ENCODE measurements at regions not wholly inside any gene's neighbourhood (a gene's known extent, or its start where the extent isn't known, plus 50 kb on each side); places are given as distances from the start of the nearest gene placed in this dataset.

GRCh38 chr2:12828980-12829379 is 112.2 kb downstream of the TRIB2 start:
- no peak for DNase-seq

DNA sequence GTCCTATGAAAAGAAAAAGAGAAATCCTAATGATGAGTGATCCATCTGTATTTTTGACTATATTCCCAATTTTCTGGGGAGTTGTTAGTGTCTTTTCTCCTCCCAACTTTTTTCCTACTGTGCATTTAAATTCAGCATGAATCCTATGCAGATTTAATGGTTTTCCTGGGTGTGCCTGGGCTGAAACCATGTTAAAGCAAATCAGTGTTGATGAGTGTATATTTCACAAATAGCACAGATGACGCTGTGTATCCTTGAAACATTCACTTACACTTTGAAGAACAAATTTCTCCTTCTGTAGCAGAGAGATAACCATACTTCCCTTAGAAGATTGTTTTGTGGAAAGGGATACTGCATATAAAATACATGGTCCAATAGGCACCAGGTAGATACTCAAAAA is 114.3 kb downstream of the TRIB2 start:
- DNase-seq = no peak

- DNase-seq = no peak
Observed at GRCh38 chr2:12834239-12834638, 117.5 kb downstream of the TRIB2 start.

DNA sequence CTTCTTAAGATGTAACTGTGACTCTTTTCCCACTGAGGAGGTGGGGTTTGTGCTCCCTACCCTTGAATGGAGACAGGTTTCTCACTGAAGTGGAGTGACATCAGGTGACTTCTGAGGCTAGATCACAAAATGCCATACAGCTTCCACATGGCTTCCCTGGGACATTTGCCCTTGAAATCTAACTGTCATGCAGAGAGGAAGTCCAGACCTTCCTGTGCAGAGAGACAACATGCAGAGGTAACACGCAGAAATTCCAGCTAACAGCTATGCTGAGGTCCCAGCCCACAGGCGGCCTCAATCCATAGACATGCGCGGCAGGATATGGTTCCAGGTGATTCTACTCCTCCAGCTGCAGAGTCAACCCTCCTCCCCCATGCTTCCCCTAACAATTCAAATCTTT is 119.0 kb downstream of the TRIB2 start:
- DNase-seq = no peak

DNA sequence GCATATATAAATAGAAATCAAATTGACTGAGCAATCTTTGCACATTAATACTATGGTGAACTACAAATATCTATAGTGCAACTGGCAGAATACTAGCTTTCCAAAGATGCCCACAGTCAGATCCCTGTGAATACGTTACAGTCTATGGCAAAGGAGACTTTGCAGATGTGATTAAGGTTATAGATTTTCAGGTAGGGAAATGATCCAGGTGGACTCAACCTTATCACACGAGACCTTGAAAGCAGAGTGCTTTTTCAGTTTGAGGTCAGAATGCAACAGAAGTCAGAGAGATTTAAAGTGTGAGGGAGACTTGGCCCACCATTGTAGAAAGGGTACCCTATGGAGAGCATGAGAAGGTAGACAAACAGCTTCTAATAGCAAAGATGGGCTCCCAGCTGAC is 122.6 kb downstream of the TRIB2 start:
- DNase-seq = no peak

DNA sequence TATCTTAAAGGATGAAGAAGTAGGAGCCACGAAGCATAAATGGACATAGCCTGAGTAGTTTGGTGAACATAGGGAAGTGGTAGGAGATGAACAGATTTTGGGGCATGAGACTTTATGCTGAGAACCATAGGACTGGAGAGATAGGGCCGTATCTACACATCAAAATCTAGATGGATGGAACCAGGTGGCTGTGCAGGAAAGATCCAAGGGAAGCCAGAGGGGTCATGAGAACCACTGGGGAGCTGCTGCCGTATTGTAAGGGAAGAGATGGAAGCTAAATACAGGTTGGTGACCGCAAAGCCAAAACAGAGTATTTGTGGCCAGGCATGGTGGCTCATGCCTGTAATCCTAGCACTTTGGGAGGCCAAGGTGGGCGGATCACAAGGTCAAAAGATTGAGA is 124.3 kb downstream of the TRIB2 start:
- DNase-seq = no peak

- no peak for DNase-seq
Observed at GRCh38 chr2:12842917-12843316, 126.2 kb downstream of the TRIB2 start.

GRCh38 chr2:12844511-12844910 is 127.8 kb downstream of the TRIB2 start:
- no peak for DNase-seq

GRCh38 chr2:12847694-12848575 is 131.2 kb downstream of the TRIB2 start:
- DNase-seq = no peak

DNA sequence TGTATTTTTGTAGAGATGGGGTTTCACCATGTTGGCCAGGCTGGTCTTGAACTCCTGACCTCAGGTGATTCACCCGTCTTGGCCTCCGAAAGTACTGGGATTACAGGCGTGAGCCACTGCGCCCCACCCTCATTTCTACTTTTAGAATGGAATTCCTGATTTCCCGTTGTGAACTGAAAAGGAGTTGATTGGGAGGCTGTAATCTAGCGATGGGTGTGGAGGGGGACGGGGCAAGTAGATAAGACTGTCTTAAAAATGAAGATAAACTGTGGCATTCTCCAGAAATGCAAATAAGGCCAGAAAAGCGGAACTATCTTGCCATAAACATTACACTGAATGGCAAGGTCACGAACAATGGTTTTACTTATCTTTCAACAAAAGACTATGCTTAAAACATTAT is 135.4 kb downstream of the TRIB2 start:
- DNase-seq = no peak

DNA sequence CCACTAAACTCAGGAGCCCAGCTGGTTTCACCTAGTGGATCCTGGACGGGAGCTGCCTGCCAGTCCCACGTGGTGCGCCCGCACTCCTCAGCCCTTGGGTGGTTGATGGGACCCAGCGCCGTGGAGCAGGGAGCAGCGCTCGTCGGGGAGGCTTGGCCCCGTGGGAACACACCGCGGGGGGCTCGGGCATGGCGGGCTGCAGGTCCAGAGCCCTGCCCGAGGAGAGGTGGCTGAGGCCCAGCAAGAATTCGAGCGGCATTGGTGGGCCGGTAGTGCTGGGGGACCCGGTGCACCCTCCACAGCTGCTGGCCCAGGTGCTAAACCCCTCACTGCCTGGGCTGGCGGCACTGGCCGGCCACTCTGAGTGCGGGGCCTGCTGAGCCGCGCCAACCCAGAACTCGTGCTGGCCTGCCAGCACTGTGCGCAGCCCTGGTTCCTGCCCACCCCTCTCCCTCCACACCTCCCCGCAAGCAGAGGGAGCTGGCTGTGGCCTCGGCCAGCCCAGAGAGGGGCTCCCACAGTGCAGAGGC is 137.3 kb downstream of the TRIB2 start:
- no peak for DNase-seq

- no peak for DNase-seq
Observed at GRCh38 chr2:12855508-12855907, 138.8 kb downstream of the TRIB2 start.

DNA sequence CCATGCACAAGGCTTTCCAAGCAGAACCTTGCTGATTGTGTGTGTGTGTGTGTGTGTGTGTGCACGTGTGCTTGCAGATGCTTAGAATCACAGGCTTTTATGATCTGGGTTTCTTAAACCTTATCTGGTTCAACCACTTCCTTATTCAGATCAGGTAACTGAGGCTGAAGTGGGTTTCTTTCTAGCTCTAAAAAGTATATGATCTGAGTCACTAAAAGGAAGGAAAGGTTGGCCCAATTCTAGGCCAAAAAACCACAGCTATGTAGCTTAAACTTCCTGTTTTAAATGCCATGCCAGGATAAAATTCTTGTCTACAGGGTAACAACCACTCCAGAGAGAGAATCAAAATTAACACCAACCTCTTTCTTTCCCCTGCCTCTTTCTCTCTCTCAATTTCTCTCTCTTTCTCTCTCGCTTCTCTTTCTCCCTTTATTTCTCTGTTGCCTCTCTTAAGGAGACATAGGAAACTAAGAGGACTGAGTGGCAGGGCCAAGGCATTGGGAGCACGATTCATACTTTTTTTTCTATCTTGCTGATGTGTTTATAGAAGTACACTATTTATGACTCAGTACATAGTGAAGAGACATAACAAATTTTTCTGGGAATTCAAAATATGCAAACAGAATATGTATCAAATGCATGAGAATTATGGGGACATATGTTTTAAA is 140.3 kb downstream of the TRIB2 start:
- DNase-seq = no peak

DNA sequence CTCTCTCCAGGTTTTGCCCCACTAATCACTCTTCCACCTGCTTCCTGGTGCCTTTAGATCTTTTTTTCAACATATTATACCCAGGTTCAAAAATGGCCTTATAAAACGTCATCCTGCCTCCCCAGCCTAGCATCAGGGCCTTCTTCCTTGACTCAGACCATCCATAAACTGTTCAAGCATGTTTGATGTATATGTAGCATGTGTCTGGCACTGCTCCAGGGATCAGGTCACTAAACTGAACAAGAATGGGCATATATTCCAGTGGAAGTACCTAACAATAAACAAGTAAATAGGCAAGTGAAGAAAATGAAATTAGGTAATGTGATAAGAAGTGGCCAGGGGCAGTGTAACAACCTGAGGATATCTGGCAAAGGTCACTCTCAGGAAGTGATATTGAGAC is 141.2 kb downstream of the TRIB2 start:
- no peak for DNase-seq

GRCh38 chr2:12858786-12859185 is 142.1 kb downstream of the TRIB2 start:
- no peak for DNase-seq

- DNase-seq = no peak
Observed at GRCh38 chr2:12861344-12861930, 144.7 kb downstream of the TRIB2 start.

GRCh38 chr2:12862541-12862940 is 145.8 kb downstream of the TRIB2 start:
- no peak for DNase-seq

DNA sequence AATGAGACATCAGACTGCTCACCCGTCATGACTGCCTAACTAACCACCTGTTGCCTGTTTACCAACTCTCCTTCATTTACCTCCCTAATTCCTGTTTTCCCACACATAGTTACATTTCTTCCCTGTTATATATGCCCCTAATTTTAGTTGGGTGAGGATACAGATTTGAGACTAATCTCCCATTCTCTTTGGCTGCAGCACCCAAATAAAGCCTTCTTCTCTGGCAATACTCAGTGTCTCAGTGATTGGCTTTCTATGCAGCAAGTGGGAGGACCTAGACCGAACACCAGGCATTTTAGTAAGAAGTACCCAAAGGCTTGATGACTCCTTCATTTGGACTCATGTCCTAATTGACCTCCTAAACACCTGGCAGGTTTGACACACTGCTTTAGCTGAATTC is 147.2 kb downstream of the TRIB2 start:
- no peak for DNase-seq

- no peak for DNase-seq
Observed at GRCh38 chr2:12867631-12868287, 151.0 kb downstream of the TRIB2 start.

GRCh38 chr2:12870692-12871091 is 154.0 kb downstream of the TRIB2 start:
- DNase-seq = no peak

- no peak for DNase-seq
Observed at GRCh38 chr2:12871694-12872315, 155.1 kb downstream of the TRIB2 start.

- DNase-seq = no peak
Observed at GRCh38 chr2:12877761-12878160, 161.0 kb downstream of the TRIB2 start.

GRCh38 chr2:12879649-12880048 is 162.9 kb downstream of the TRIB2 start:
- no peak for DNase-seq

All from stimulated activated CD4-positive, alpha-beta T cell treated with anti-CD3 and anti-CD28 coated beads, Interleukin-2, amount 100 ng/mL, for 48 hours (primary cell).